ENCODE measurements at regions not wholly inside any gene's neighbourhood (a gene's known extent, or its start where the extent isn't known, plus 50 kb on each side); places are given as distances from the start of the nearest gene placed in this dataset.

DNA sequence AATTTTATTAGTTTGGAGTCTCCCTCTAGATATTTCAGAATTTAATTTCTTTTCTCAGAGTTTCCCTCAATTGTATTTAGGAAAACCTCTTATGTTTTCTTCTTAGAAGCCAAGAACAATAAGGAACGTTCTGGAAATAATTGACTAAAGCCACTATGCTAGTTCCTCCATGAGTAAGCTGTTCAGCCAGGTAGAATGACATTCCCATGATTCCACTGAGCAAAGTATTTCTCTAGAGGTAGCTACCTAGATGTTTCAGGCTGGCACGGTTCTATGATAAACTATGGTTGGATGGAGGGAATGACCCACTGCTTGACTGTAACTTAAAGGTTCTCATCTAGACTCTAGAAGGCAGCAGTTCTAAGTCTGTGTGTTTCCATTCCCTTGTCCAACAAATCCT is 62.4 kb downstream of the CLDN17 start:
- Histone ChIP-seq H3K27me3 (ENCODE audit: control insufficient read depth, insufficient read depth, low read length) (no peaks in the 10 kb centered on the region), H3K36me3 (ENCODE audit: control insufficient read depth, insufficient read depth, low read length) (no peaks in the 10 kb centered on the region), H3K4me1 (ENCODE audit: control insufficient read depth, extremely low read depth, insufficient read depth, low read length) (no peaks in the 10 kb centered on the region), H3K4me3 (replicated peaks in 1 of 4; ENCODE audit: control extremely low read depth in 1 of 4, insufficient read depth in 1 of 4, low read depth in 3 of 4, low read length in 4 of 4) (no peak overlapping the region), H4K20me1 (ENCODE audit: control insufficient read depth, extremely low read depth, insufficient read depth, low read length) (no peaks in the 10 kb centered on the region), H3K79me2 (ENCODE audit: control insufficient read depth, insufficient read depth, low read length) (no peaks in the 10 kb centered on the region), H3K9ac (ENCODE audit: insufficient read depth, low read length) (no peak overlapping the region), H2AFZ (ENCODE audit: low read length) (no peak overlapping the region), H3K9me3 (ENCODE audit: control insufficient read depth, insufficient read depth, low read depth, low read length) (no peaks in the 10 kb centered on the region), H3K27ac (ENCODE audit: insufficient read depth, low read length) (no peak overlapping the region), H3K4me2 (ENCODE audit: extremely low read depth, insufficient read depth, low read length) (no peak overlapping the region)
- TF ChIP-seq, protein P1, sequence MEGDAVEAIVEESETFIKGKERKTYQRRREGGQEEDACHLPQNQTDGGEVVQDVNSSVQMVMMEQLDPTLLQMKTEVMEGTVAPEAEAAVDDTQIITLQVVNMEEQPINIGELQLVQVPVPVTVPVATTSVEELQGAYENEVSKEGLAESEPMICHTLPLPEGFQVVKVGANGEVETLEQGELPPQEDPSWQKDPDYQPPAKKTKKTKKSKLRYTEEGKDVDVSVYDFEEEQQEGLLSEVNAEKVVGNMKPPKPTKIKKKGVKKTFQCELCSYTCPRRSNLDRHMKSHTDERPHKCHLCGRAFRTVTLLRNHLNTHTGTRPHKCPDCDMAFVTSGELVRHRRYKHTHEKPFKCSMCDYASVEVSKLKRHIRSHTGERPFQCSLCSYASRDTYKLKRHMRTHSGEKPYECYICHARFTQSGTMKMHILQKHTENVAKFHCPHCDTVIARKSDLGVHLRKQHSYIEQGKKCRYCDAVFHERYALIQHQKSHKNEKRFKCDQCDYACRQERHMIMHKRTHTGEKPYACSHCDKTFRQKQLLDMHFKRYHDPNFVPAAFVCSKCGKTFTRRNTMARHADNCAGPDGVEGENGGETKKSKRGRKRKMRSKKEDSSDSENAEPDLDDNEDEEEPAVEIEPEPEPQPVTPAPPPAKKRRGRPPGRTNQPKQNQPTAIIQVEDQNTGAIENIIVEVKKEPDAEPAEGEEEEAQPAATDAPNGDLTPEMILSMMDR (conservative IDR thresholded peaks at IDR 0.05 in 1 of 2, IDR thresholded peaks at IDR 0.05 in 1 of 2; ENCODE audit: low read depth in 1 of 2, low read length in 2 of 2), result no peak
- TF ChIP-seq EZH2 (IDR thresholded peaks at IDR 0.05; ENCODE audit: low read length, missing control alignments), result no peak
- no peak for DNase-seq (ENCODE audit: low read depth in 2 of 2)

DNA sequence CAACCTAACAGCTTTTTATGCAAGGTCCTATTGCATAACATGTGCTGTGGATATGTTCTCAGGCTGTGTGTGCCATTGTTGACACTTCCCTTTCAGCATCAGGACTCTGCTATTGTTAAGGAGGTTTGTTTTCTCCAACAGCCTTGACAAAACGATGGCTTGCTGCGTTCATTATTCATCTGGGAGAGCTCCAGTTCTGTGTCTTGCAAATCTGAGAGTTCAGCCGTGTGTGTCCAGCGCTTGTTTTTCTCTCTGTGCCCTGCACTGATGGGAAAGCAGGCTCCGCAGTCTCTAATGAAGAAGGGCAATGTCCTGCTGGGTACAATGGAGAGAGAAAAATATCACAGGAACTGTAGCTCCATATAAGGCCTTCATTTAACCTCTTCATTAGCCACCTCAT is 63.7 kb downstream of the CLDN17 start:
- Histone ChIP-seq H3K4me3 (replicated peaks in 1 of 4; ENCODE audit: control extremely low read depth in 1 of 4, insufficient read depth in 1 of 4, low read depth in 3 of 4, low read length in 4 of 4) (no peak overlapping the region), H4K20me1 (ENCODE audit: control insufficient read depth, extremely low read depth, insufficient read depth, low read length) (no peaks in the 10 kb centered on the region), H3K9me3 (ENCODE audit: control insufficient read depth, insufficient read depth, low read depth, low read length) (no peaks in the 10 kb centered on the region), H3K79me2 (ENCODE audit: control insufficient read depth, insufficient read depth, low read length) (no peaks in the 10 kb centered on the region), H3K9ac (ENCODE audit: insufficient read depth, low read length) (no peak overlapping the region), H3K36me3 (ENCODE audit: control insufficient read depth, insufficient read depth, low read length) (no peaks in the 10 kb centered on the region), H3K4me2 (ENCODE audit: extremely low read depth, insufficient read depth, low read length) (no peak overlapping the region), H3K4me1 (ENCODE audit: control insufficient read depth, extremely low read depth, insufficient read depth, low read length) (no peaks in the 10 kb centered on the region), H2AFZ (ENCODE audit: low read length) (no peak overlapping the region), H3K27ac (ENCODE audit: insufficient read depth, low read length) (no peak overlapping the region), H3K27me3 (ENCODE audit: control insufficient read depth, insufficient read depth, low read length) (no peaks in the 10 kb centered on the region)
- DNase-seq (ENCODE audit: low read depth in 2 of 2), result no peak
- TF ChIP-seq, protein P1 (conservative IDR thresholded peaks at IDR 0.05 in 1 of 2, IDR thresholded peaks at IDR 0.05 in 1 of 2; ENCODE audit: low read depth in 1 of 2, low read length in 2 of 2), result no peak
- TF ChIP-seq EZH2 (IDR thresholded peaks at IDR 0.05; ENCODE audit: low read length, missing control alignments), result no peak

DNA sequence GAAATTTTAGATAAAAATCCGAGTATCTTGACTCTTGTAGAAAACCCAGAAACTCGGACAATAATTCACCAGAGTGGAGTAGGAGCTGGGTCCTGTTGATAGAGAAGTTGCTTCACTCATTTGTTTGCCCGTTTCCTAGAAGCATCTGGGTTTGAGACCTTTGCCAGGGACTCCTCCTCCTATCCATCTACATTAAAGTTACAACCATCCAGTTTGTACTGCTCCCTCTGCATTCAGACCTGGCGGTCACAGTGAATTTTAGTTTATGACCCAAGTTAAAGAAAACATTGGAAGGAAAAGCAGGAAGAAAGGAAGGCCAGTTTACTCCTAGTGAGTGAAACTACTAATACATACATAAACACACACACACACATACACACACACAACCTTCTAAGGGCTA is 64.6 kb downstream of the CLDN17 start:
- Histone ChIP-seq H3K4me1 (ENCODE audit: control insufficient read depth, extremely low read depth, insufficient read depth, low read length) (no peaks in the 10 kb centered on the region), H3K27ac (ENCODE audit: insufficient read depth, low read length) (no peak overlapping the region), H3K4me2 (ENCODE audit: extremely low read depth, insufficient read depth, low read length) (no peak overlapping the region), H4K20me1 (ENCODE audit: control insufficient read depth, extremely low read depth, insufficient read depth, low read length) (no peaks in the 10 kb centered on the region), H3K36me3 (ENCODE audit: control insufficient read depth, insufficient read depth, low read length) (no peaks in the 10 kb centered on the region), H3K9ac (ENCODE audit: insufficient read depth, low read length) (no peak overlapping the region), H3K27me3 (ENCODE audit: control insufficient read depth, insufficient read depth, low read length) (no peaks in the 10 kb centered on the region), H3K9me3 (ENCODE audit: control insufficient read depth, insufficient read depth, low read depth, low read length) (no peaks in the 10 kb centered on the region), H3K79me2 (ENCODE audit: control insufficient read depth, insufficient read depth, low read length) (no peaks in the 10 kb centered on the region), H3K4me3 (replicated peaks in 1 of 4; ENCODE audit: control extremely low read depth in 1 of 4, insufficient read depth in 1 of 4, low read depth in 3 of 4, low read length in 4 of 4) (no peak overlapping the region), H2AFZ (ENCODE audit: low read length) (no peak overlapping the region)
- no peak for DNase-seq (ENCODE audit: low read depth in 2 of 2)
- TF ChIP-seq, protein P1 (conservative IDR thresholded peaks at IDR 0.05 in 1 of 2, IDR thresholded peaks at IDR 0.05 in 1 of 2; ENCODE audit: low read depth in 1 of 2, low read length in 2 of 2), result no peak
- no peak for TF ChIP-seq EZH2 (IDR thresholded peaks at IDR 0.05; ENCODE audit: low read length, missing control alignments)

Measured in fibroblast of lung (primary cell).